GM12865 (cell line): ENCODE measurements at regions not wholly inside any gene's neighbourhood (a gene's known extent, or its start where the extent isn't known, plus 50 kb on each side); places are given as distances from the start of the nearest gene placed in this dataset.

Source experiments
- DNase-seq: peaks from one replicate; pipeline ENCODE4 v3.0.0; 2010; ENCODE audit warnings: low read depth
- H3K4me3 ChIP-seq: 2 replicates; pipeline ENCODE4 v1.5.1; 2011; ENCODE audit warnings: mild to moderate bottlenecking, low read depth, low read length, control low read depth
- CTCF ChIP-seq: IDR thresholded peaks from 2 replicates; pipeline ENCODE4 v1.5.1; 2011; ENCODE audit warnings: low read length, control low read depth, low read depth, inconsistent platforms; ENCODE audit not compliant: insufficient read depth; ENCODE audit errors: missing control alignments

- no peak for TF ChIP-seq CTCF
Measured at GRCh38 chr18:40642692-40643229, 1312.3 kb upstream of the PIK3C3 start.

GRCh38 chr18:40631319-40631718 is 1323.7 kb upstream of the PIK3C3 start:
- no peak for DNase-seq
- no peak overlapping the region for H3K4me3 ChIP-seq
- TF ChIP-seq CTCF = no peak

More at GRCh38 chr18:40642692-40643229, 1312.3 kb upstream of the PIK3C3 start:
- H3K4me3 ChIP-seq = no peak overlapping the region
- DNase-seq = no peak

- no peak overlapping the region for H3K4me3 ChIP-seq
- TF ChIP-seq CTCF = no peak
- no peak for DNase-seq
Measured at GRCh38 chr18:40630496-40630895, 1324.5 kb upstream of the PIK3C3 start.

- no peak overlapping the region for H3K4me3 ChIP-seq
- no peak for DNase-seq
- no peak for TF ChIP-seq CTCF
Measured at GRCh38 chr18:40624959-40625358, 1330.1 kb upstream of the PIK3C3 start.

GRCh38 chr18:40613721-40614120 is 1341.3 kb upstream of the PIK3C3 start:
- H3K4me3 ChIP-seq = no peak overlapping the region
- no peak for DNase-seq
- no peak for TF ChIP-seq CTCF

GRCh38 chr18:40612356-40612755 is 1342.7 kb upstream of the PIK3C3 start:
- DNase-seq = no peak
- H3K4me3 ChIP-seq = no peak overlapping the region
- TF ChIP-seq CTCF = no peak

- TF ChIP-seq CTCF = no peak
- no peak overlapping the region for H3K4me3 ChIP-seq
- DNase-seq = no peak
Measured at GRCh38 chr18:40608226-40608625, 1346.8 kb upstream of the PIK3C3 start.
